ENCODE measurements at regions not wholly inside any gene's neighbourhood (a gene's known extent, or its start where the extent isn't known, plus 50 kb on each side); places are given as distances from the start of the nearest gene placed in this dataset.

GRCh38 chr14:97838986-97839385, 1041.8 kb downstream of the VRK1 start:
- no peak for DNase-seq

GRCh38 chr14:97840159-97840558, 1043.0 kb downstream of the VRK1 start:
- DNase-seq: no peak

GRCh38 chr14:97841762-97842161, 1044.6 kb downstream of the VRK1 start:
- no peak for DNase-seq

GRCh38 chr14:97843066-97843465, 1045.9 kb downstream of the VRK1 start:
- no peak for DNase-seq

GRCh38 chr14:97844042-97844441, 1046.9 kb downstream of the VRK1 start:
- no peak for DNase-seq

GRCh38 chr14:97846156-97846555, 1049.0 kb downstream of the VRK1 start:
- DNase-seq: no peak

GRCh38 chr14:97848317-97848980, 1051.3 kb downstream of the VRK1 start:
- no peak for DNase-seq

- DNase-seq: no peak
Observed at GRCh38 chr14:97850466-97850865, 1053.3 kb downstream of the VRK1 start.

- no peak for DNase-seq
Observed at GRCh38 chr14:97850886-97851285, 1053.7 kb downstream of the VRK1 start.

GRCh38 chr14:97851428-97851995, 1054.3 kb downstream of the VRK1 start:
- no peak for DNase-seq

GRCh38 chr14:97854918-97855317, 1057.7 kb downstream of the VRK1 start:
- DNase-seq: no peak

GRCh38 chr14:97866195-97866594, 1069.0 kb downstream of the VRK1 start:
- DNase-seq: no peak

GRCh38 chr14:97866664-97867063, 1069.5 kb downstream of the VRK1 start:
- DNase-seq: no peak

- DNase-seq: no peak
Observed at GRCh38 chr14:97873291-97873690, 1076.1 kb downstream of the VRK1 start.

GRCh38 chr14:97874394-97874793, 1077.2 kb downstream of the VRK1 start:
- no peak for DNase-seq

GRCh38 chr14:97878206-97878605, 1081.0 kb downstream of the VRK1 start:
- no peak for DNase-seq

- peak; percentile 59 for DNase-seq
Observed at GRCh38 chr14:97878727-97879126, 1081.5 kb downstream of the VRK1 start.

GRCh38 chr14:97887690-97888089, 1090.5 kb downstream of the VRK1 start:
- DNase-seq: no peak

GRCh38 chr14:97888331-97888730, 1091.1 kb downstream of the VRK1 start:
- no peak for DNase-seq

GRCh38 chr14:97891515-97891914, 1094.3 kb downstream of the VRK1 start:
- DNase-seq: no peak

GRCh38 chr14:97894552-97894951, 1097.4 kb downstream of the VRK1 start:
- no peak for DNase-seq

GRCh38 chr14:97900196-97900854, 1103.1 kb downstream of the VRK1 start:
- DNase-seq: peak; percentile 29

GRCh38 chr14:97902630-97903029, 1105.4 kb downstream of the VRK1 start:
- no peak for DNase-seq

- DNase-seq: no peak
Observed at GRCh38 chr14:97903821-97904220, 1106.6 kb downstream of the VRK1 start.

Measured in right hindlimb (tissue), 1 donor.